GM21367 (cell line): ENCODE measurements at regions not wholly inside any gene's neighbourhood (a gene's known extent, or its start where the extent isn't known, plus 50 kb on each side); places are given as distances from the start of the nearest gene placed in this dataset.
"Not testable (repeated sequence)": the region's sequence is repeated elsewhere in the genome, so short reads cannot be mapped to it uniquely, and the experiment has no call there.

Experiments
- ATAC-seq: cut with Tn5 transposase; IDR thresholded peaks from one replicate; pipeline ENCODE4 v1.9.1; 2021; ENCODE audit not compliant: unreplicated experiment

DNA sequence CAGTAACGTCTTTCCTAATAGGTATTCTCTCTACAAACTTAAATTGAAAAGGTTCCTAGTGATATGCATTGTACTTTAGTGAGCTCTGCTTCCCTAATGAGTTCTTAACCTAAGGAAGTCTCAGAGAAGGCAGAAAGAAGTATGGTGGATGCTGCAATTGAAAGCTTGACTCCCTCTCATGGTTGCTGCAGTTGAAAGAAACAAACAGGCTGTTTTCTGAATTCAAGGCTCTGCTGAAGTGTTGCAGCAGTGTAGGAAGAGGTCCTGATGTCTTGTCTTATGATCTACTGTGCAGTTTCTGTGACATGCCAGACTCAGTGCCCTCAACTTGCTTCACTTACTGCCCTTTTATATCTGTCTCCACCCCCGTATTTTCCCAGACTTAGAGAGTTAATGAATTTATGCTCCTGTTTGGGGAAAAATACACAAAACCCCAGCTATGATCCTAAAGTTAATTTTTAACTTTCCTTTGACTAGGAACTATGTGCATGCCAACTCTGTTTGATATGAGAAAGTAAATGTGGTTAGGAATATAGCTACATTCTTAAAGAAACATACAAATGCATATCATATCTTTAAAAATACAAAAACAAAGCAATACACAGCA, 655.3 kb upstream of the FAM98A start:
- no peak for ATAC-seq

GRCh38 chr2:34252111-34252510, 653.0 kb upstream of the FAM98A start:
- no peak for ATAC-seq

DNA sequence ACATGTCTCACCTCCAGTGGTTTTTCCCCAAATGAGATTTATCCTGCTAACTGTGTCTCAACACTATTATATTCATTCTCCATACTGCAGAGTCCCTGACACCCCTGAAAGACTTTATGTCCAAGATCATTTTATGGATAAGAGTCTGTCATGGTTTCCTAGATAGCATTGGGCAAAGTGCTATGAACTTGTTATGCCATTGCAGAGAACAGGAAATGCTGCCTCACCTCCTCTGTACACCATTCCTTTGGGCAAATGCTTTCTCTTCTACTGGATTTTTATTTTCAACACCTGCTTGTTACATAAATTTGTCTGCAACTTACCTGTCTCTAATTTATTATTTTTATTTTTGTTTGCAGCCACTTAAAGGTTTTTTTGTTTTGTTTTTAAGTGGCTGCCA, 652.5 kb upstream of the FAM98A start:
- ATAC-seq = no peak

DNA sequence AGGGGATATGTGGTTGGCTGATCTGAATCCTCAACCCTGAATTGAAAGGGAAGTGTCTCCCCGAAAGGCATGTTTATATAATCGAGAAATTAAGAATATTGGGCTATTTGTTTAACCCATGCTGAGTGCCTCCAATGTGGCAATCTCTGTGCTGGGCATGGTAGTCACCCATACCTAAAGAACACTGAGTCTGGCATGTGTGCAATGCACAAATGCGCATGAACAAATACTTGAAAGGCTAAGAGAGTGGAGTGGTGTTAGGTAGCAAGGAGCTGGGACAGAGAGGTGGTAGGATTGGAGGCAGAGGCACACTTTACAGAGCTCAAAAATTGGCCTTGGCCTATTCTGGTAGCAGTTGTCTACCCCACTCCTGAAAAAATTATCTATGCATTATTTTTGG, 645.1 kb upstream of the FAM98A start:
- ATAC-seq = no peak

- no peak for ATAC-seq
Observed at GRCh38 chr2:34242763-34243123, 643.6 kb upstream of the FAM98A start.

GRCh38 chr2:34241905-34242762, 643.0 kb upstream of the FAM98A start:
- no peak for ATAC-seq

DNA sequence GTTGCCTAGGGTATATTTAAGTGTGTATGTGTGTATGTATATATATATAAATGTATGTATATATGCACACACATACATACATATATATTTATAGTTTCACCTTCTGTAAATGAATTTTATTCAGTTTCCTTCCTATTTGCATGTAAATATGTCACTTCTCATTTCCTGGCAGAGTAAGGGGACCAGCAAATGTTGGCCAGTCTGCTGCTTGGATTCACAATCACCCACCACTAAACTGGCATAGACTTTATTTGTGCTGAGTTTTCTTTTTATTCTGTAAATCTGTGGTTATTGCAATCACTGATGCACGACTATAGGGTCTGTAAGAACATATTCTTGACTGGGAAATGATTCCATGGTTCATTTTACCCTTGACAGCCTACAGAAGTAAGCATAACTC, 640.4 kb upstream of the FAM98A start:
- no peak for ATAC-seq

- no peak for ATAC-seq
Observed at GRCh38 chr2:34234823-34235222, 635.7 kb upstream of the FAM98A start.

- ATAC-seq = no peak
Observed at GRCh38 chr2:34229998-34230397, 630.9 kb upstream of the FAM98A start.

GRCh38 chr2:34215174-34215573, 616.1 kb upstream of the FAM98A start:
- no peak for ATAC-seq

GRCh38 chr2:34210382-34210781, 611.3 kb upstream of the FAM98A start:
- ATAC-seq = not testable (repeated sequence)

GRCh38 chr2:34204560-34204959, 605.5 kb upstream of the FAM98A start:
- no peak for ATAC-seq

- no peak for ATAC-seq
Observed at GRCh38 chr2:34201099-34201498, 602.0 kb upstream of the FAM98A start.

DNA sequence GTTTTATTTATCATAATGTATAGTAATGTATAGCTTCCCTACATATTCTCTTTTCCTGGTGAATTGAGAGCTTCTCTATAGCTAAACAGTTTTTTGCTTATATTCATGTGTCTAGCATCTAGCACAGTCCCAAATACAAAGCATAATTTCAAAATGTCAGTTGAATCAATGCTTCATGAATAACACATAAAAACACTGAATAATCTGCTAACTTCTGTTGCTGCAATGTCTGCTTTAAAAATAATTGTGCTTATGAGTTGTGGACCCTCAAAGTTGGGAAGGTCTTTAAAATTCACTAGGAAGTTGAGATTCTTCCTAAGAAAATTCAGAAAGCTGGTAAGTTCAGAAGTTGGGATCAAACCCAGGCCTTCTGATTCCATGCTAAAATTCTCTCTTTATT, 600.9 kb upstream of the FAM98A start:
- ATAC-seq = no peak

DNA sequence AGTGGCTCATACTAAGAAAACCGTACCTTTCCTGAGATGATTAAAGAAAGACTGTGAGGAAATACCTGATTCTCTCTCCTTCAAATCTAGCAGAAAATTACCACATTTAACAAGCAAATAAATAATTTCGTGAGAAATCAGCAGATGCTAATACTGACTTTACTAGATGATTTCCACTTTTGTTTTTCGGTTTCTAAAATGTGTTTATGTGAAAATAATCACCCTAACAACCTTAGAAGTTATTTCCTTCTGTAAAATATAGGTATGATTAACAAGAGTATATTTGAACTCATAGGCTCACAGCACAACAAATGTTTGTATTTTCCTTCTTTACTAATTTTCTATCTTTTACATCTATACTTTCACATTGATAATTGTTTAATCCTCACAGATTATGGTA, 594.1 kb upstream of the FAM98A start:
- ATAC-seq = no peak

- no peak for ATAC-seq
Observed at GRCh38 chr2:34188464-34189303, 589.6 kb upstream of the FAM98A start.

DNA sequence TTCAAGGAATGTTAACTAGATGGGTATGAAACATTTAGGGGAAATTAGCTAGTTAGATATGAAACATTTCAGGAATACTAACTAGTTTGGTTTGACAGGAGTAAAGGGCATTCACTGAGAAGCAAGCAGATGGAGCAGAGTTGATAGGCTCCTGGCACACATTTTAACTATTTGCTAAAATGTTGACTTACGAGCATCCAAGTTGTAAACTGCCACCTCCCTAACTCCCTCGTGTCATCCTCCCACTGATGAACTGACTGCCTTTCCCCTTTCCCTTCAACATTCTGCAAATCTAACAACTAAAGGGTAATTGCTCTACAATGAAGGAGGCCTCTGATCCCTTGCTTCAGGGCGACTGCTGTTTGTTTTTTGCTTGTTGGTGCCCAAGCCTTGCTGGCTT, 580.4 kb upstream of the FAM98A start:
- no peak for ATAC-seq

GRCh38 chr2:34178482-34178881, 579.4 kb upstream of the FAM98A start:
- no peak for ATAC-seq

GRCh38 chr2:34176693-34177092, 577.6 kb upstream of the FAM98A start:
- no peak for ATAC-seq

DNA sequence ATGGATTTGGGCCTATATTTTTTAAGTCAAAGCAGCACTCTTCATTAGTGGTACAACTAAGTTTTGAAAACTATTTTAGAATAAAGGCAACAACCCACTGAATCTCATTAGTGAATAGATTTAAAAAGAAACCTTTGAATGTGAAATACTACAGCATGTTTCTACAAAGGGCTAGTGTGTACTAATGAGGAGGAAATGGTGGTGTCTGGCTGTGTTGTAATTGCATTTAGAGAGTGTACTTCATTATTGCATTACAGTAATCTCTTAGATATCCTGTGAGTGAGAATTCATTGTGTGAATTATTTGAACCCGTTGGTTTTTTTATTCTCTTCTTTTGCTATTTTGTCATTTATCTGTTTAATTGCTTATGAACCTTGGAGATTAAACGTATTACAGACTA, 575.4 kb upstream of the FAM98A start:
- no peak for ATAC-seq

DNA sequence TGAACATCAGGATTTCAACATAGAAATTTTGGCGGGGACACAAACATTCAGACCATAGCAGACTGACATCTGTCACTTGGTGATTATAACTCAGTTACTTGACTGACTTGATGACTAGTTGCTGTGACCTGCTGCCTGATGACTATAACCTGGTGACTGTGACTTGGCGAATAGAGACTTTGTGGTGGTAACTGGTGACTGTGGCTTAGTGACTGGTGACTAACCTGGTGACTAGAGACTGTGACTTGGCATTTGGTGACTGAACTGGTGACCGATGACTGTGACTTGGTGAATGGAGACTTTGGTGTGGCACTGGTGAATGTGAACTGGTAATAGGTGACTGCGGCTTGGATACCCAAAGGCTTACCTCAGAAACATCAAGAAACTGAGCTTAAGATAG, 563.1 kb upstream of the FAM98A start:
- ATAC-seq = no peak

GRCh38 chr2:34161549-34161948, 562.5 kb upstream of the FAM98A start:
- ATAC-seq = no peak
